ENCODE measurements at regions not wholly inside any gene's neighbourhood (a gene's known extent, or its start where the extent isn't known, plus 50 kb on each side); places are given as distances from the start of the nearest gene placed in this dataset.
"Not testable (repeated sequence)": the region's sequence is repeated elsewhere in the genome, so short reads cannot be mapped to it uniquely, and the experiment has no call there.

DNA sequence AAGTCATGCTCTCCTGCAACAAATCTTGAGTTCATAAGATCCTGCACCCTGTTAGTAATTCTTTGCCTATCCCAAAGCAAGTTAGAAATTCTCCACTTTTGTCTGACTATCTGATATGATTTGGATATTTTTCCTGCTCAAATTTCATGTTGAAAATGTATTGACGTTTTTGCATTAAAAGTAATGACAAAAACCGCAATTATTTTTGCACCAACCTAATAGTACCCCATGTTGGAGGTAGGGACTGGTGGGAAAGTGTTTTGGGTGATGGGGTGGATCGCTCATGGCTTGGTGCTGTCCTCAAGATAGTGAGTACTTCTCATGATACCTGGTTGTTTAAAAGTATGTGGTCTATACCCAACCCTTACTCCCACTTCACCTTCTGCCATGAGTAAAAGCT lies 713.4 kb downstream of the CDH18 start:
- Histone ChIP-seq H3K9me2 (replicated peaks; ENCODE audit: control insufficient read depth, low read length) (no peaks in the 10 kb centered on the region), H3K36me3 (ENCODE audit: control insufficient read depth, low read length) (peaks cover 8% of the 10 kb centered on the region; the same call in 1 of the 2 replicates), H3K9me3 (ENCODE audit: control insufficient read depth, insufficient read depth, low read length) (peaks cover 5% of the 10 kb centered on the region; the same call in 1 of the 2 replicates), H3K4me3 (ENCODE audit: low read length) (no peak overlapping the region), H3K4me2 (ENCODE audit: low read length) (no peak overlapping the region), H3K27ac (ENCODE audit: low read depth, low read length) (no peak overlapping the region), H4K20me1 (ENCODE audit: control insufficient read depth, insufficient read depth, low read depth, low read length) (no peaks in the 10 kb centered on the region), H3K27me3 (ENCODE audit: control insufficient read depth, low read length) (no peaks in the 10 kb centered on the region), H3K4me1 (ENCODE audit: control insufficient read depth, low read length) (peaks cover 25% of the 10 kb centered on the region), H3K79me2 (ENCODE audit: control insufficient read depth, low read length) (no peaks in the 10 kb centered on the region), H3F3A (ENCODE audit: control insufficient read depth, insufficient read depth) (no peaks in the 10 kb centered on the region)
- TF ChIP-seq, protein P1, sequence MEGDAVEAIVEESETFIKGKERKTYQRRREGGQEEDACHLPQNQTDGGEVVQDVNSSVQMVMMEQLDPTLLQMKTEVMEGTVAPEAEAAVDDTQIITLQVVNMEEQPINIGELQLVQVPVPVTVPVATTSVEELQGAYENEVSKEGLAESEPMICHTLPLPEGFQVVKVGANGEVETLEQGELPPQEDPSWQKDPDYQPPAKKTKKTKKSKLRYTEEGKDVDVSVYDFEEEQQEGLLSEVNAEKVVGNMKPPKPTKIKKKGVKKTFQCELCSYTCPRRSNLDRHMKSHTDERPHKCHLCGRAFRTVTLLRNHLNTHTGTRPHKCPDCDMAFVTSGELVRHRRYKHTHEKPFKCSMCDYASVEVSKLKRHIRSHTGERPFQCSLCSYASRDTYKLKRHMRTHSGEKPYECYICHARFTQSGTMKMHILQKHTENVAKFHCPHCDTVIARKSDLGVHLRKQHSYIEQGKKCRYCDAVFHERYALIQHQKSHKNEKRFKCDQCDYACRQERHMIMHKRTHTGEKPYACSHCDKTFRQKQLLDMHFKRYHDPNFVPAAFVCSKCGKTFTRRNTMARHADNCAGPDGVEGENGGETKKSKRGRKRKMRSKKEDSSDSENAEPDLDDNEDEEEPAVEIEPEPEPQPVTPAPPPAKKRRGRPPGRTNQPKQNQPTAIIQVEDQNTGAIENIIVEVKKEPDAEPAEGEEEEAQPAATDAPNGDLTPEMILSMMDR (IDR thresholded peaks at IDR 0.05; ENCODE audit: low read depth, low read length, poor library complexity, severe bottlenecking): no peak
- no peak for TF ChIP-seq EZH2phosphoT487 (IDR thresholded peaks at IDR 0.05; ENCODE audit: borderline replicate concordance, low read length)

DNA sequence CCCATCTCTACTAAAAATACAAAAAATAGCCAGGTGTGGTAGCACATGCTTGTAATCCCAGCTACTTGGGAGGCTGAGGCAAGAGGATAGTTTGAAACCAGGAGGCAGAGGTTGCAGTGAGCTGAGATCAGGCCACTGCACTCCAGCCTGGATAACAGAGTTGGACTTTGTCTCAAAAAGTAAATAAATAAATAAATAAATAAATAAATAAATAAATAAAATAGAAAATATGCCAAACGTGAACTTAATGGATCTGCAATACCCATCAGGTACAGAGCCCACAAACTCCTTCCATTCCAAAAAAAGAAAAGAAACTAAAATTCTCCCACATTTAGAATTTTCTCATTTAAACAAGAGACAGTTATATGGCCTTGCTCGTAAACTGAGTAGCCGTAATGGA lies 702.7 kb downstream of the CDH18 start:
- no peak overlapping the region for H3K4me2 ChIP-seq (ENCODE audit: low read length)
- H3K4me3 ChIP-seq (ENCODE audit: low read length): no peak overlapping the region
- no peaks in the 10 kb centered on the region for H3K27me3 ChIP-seq (ENCODE audit: control insufficient read depth, low read length)
- H4K20me1 ChIP-seq (ENCODE audit: control insufficient read depth, insufficient read depth, low read depth, low read length): no peaks in the 10 kb centered on the region
- H3K9me2 ChIP-seq (replicated peaks; ENCODE audit: control insufficient read depth, low read length): no peaks in the 10 kb centered on the region
- peaks cover 3% of the 10 kb centered on the region; the same call in 1 of the 2 replicates for H3K9me3 ChIP-seq (ENCODE audit: control insufficient read depth, insufficient read depth, low read length)
- no peaks in the 10 kb centered on the region for H3K79me2 ChIP-seq (ENCODE audit: control insufficient read depth, low read length)
- H3K36me3 ChIP-seq (ENCODE audit: control insufficient read depth, low read length): no peaks in the 10 kb centered on the region
- TF ChIP-seq EZH2phosphoT487 (IDR thresholded peaks at IDR 0.05; ENCODE audit: borderline replicate concordance, low read length): no peak
- TF ChIP-seq, protein P1 (IDR thresholded peaks at IDR 0.05; ENCODE audit: low read depth, low read length, poor library complexity, severe bottlenecking): no peak
- H3K4me1 ChIP-seq (ENCODE audit: control insufficient read depth, low read length): no peaks in the 10 kb centered on the region
- no peaks in the 10 kb centered on the region for H3F3A ChIP-seq (ENCODE audit: control insufficient read depth, insufficient read depth)
- no peak overlapping the region for H3K27ac ChIP-seq (ENCODE audit: low read depth, low read length)

DNA sequence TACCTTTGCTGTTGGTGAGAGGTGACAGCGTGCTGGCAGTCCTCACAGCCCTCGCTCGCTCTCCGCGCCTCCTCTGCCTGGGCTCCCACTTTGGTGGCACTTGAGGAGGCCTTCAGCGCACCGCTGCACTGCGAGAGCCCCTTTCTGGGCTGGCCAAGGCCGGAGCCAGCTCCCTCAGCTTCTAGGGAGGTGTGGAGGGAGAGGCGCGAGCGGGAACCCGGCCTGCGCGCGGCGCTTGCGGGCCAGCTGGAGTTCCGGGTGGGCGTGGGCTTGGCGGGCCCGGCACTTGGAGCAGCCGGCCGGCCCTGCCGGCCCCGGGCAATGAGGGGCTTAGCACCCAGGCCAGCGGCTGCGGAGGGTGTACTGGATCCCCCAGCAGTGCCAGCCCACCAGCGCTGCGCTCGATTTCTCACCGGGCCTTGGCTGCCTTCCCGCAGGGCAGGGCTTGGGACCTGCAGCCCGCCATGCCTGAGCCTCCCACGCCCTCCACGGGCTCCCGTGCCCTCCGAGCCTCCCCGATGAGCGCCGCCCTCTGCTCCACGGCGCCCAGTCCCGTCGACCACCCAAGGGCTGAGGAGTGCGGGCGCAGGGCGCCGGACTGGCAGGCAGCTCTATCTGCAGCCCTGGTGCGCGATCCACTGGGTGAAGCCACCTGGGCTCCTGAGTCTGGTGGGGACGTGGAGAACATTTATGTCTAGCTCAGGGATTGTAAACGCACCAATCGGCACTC lies 700.3 kb downstream of the CDH18 start:
- H3K79me2 ChIP-seq (ENCODE audit: control insufficient read depth, low read length); H3K4me1 ChIP-seq (ENCODE audit: control insufficient read depth, low read length); H3K4me3 ChIP-seq (ENCODE audit: low read length); H3K9me2 ChIP-seq (replicated peaks; ENCODE audit: control insufficient read depth, low read length); H3K27me3 ChIP-seq (ENCODE audit: control insufficient read depth, low read length); H3K9me3 ChIP-seq (ENCODE audit: control insufficient read depth, insufficient read depth, low read length); H3F3A ChIP-seq (ENCODE audit: control insufficient read depth, insufficient read depth); H3K4me2 ChIP-seq (ENCODE audit: low read length); H3K36me3 ChIP-seq (ENCODE audit: control insufficient read depth, low read length); H4K20me1 ChIP-seq (ENCODE audit: control insufficient read depth, insufficient read depth, low read depth, low read length); H3K27ac ChIP-seq (ENCODE audit: low read depth, low read length): not testable (repeated sequence)

DNA sequence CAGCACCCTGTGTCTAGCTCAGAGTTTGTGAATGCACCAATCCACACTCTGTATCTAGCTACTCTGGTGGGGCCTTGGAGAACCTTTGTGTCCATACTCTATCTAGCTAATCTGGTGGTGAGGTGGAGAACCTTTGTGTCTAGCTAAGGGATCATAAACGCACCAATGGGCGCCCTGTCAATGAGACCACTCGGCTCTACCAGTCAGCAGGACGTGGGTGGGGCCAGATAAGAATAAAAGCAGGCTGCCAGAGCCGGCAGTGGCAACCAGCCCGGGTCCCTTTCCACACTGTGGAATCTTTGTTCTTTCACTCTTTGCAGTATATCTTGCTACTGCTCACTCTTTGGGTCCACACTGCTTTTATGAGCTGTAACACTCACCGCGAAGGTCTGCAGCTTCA lies 699.7 kb downstream of the CDH18 start:
- not testable (repeated sequence) for H3F3A ChIP-seq (ENCODE audit: control insufficient read depth, insufficient read depth); H4K20me1 ChIP-seq (ENCODE audit: control insufficient read depth, insufficient read depth, low read depth, low read length); H3K27me3 ChIP-seq (ENCODE audit: control insufficient read depth, low read length); H3K9me2 ChIP-seq (replicated peaks; ENCODE audit: control insufficient read depth, low read length); H3K4me1 ChIP-seq (ENCODE audit: control insufficient read depth, low read length); H3K9me3 ChIP-seq (ENCODE audit: control insufficient read depth, insufficient read depth, low read length); H3K79me2 ChIP-seq (ENCODE audit: control insufficient read depth, low read length); H3K4me3 ChIP-seq (ENCODE audit: low read length); H3K27ac ChIP-seq (ENCODE audit: low read depth, low read length); H3K4me2 ChIP-seq (ENCODE audit: low read length); H3K36me3 ChIP-seq (ENCODE audit: control insufficient read depth, low read length)
